Activated T-helper 2 cell treated with anti-CD3 and anti-CD28 coated beads, Interferon-gamma antibody, Interleukin-2, Interleukin-4, amounts not matched to agents 10 μg/mL and 5 μg/mL and 100 μg/mL, durations not matched to agents 14 hours and 24 hours and 36 hours (primary cell): ENCODE measurements at regions not wholly inside any gene's neighbourhood (a gene's known extent, or its start where the extent isn't known, plus 50 kb on each side); places are given as distances from the start of the nearest gene placed in this dataset.

Experiments used
- DNase-seq: peaks from one replicate; pipeline ENCODE4 v3.0.0; 2021; ENCODE audit warnings: low spot score
- H3K27ac Mint-ChIP-seq: one replicate; pipeline ENCODE4 v1.8.0; 2021; ENCODE audit warnings: mixed read lengths
- H3K27me3 Mint-ChIP-seq: one replicate; pipeline ENCODE4 v1.8.0; 2021; ENCODE audit warnings: low read depth, mixed read lengths
- H3K36me3 Mint-ChIP-seq: one replicate; pipeline ENCODE4 v1.8.0; 2021; ENCODE audit warnings: low read depth, mixed read lengths
- H3K4me1 Mint-ChIP-seq: one replicate; pipeline ENCODE4 v1.8.0; 2021; ENCODE audit warnings: low read depth, mixed read lengths
- H3K4me3 Mint-ChIP-seq: one replicate; pipeline ENCODE4 v1.8.0; 2021; ENCODE audit warnings: low read depth, mild to moderate bottlenecking, moderate library complexity, mixed read lengths
- H3K9me3 Mint-ChIP-seq: one replicate; pipeline ENCODE4 v1.8.0; 2021; ENCODE audit warnings: mixed read lengths
- intact Hi-C: fragments of 100-400 bp; cut with micrococcal nuclease; formaldehyde crosslinking; loops from one replicate; pipeline ENCODE4 v1.15.1; 2023

GRCh38 chr6:17047889-17048288 is 54.0 kb upstream of the STMND1 start:
- Mint-ChIP-seq H3K4me1 (no peaks in the 10 kb centered on the region), H3K4me3 (no peak overlapping the region), H3K27me3 (peaks cover 14% of the 10 kb centered on the region), H3K27ac (no peak overlapping the region), H3K9me3 (no peaks in the 10 kb centered on the region), H3K36me3 (no peaks in the 10 kb centered on the region)
- intact Hi-C loops: no loop called here
- DNase-seq: no peak

GRCh38 chr6:17045581-17046322 is 56.1 kb upstream of the STMND1 start:
- H3K9me3 Mint-ChIP-seq: no peaks in the 10 kb centered on the region
- intact Hi-C loops: no loop called here
- H3K4me1 Mint-ChIP-seq: no peaks in the 10 kb centered on the region
- H3K4me3 Mint-ChIP-seq: no peak overlapping the region
- DNase-seq: no peak
- no peaks in the 10 kb centered on the region for H3K36me3 Mint-ChIP-seq
- peaks cover 17% of the 10 kb centered on the region for H3K27me3 Mint-ChIP-seq
- H3K27ac Mint-ChIP-seq: no peak overlapping the region

- intact Hi-C loops: no loop called here
- H3K4me1 Mint-ChIP-seq: no peaks in the 10 kb centered on the region
- no peaks in the 10 kb centered on the region for H3K9me3 Mint-ChIP-seq
- H3K27ac Mint-ChIP-seq: no peak overlapping the region
- H3K36me3 Mint-ChIP-seq: no peaks in the 10 kb centered on the region
- DNase-seq: no peak
- H3K27me3 Mint-ChIP-seq: peaks cover 19% of the 10 kb centered on the region
- no peak overlapping the region for H3K4me3 Mint-ChIP-seq
Observed at GRCh38 chr6:17043148-17043522, 58.7 kb upstream of the STMND1 start.

GRCh38 chr6:17042422-17043147 is 59.3 kb upstream of the STMND1 start:
- intact Hi-C loops: no loop called here
- Mint-ChIP-seq H3K27me3 (peaks cover 19% of the 10 kb centered on the region), H3K4me3 (no peak overlapping the region), H3K4me1 (no peaks in the 10 kb centered on the region), H3K27ac (no peak overlapping the region), H3K9me3 (no peaks in the 10 kb centered on the region), H3K36me3 (no peaks in the 10 kb centered on the region)
- DNase-seq: no peak

- H3K27ac Mint-ChIP-seq: no peak overlapping the region
- H3K4me1 Mint-ChIP-seq: no peaks in the 10 kb centered on the region
- no peak overlapping the region for H3K4me3 Mint-ChIP-seq
- intact Hi-C loops: no loop called here
- no peaks in the 10 kb centered on the region for H3K36me3 Mint-ChIP-seq
- peaks cover 17% of the 10 kb centered on the region for H3K27me3 Mint-ChIP-seq
- no peak for DNase-seq
- H3K9me3 Mint-ChIP-seq: no peaks in the 10 kb centered on the region
Observed at GRCh38 chr6:17039266-17039665, 62.6 kb upstream of the STMND1 start.

GRCh38 chr6:17038316-17038715 is 63.5 kb upstream of the STMND1 start:
- DNase-seq: no peak
- Mint-ChIP-seq H3K27ac (no peak overlapping the region), H3K4me1 (no peaks in the 10 kb centered on the region), H3K9me3 (no peaks in the 10 kb centered on the region), H3K27me3 (peaks cover 12% of the 10 kb centered on the region), H3K4me3 (no peak overlapping the region), H3K36me3 (no peaks in the 10 kb centered on the region)
- intact Hi-C loops: no loop called here

GRCh38 chr6:17036065-17036393 is 65.8 kb upstream of the STMND1 start:
- Mint-ChIP-seq H3K9me3 (no peaks in the 10 kb centered on the region), H3K4me3 (no peak overlapping the region), H3K36me3 (no peaks in the 10 kb centered on the region), H3K27me3 (peaks cover 8% of the 10 kb centered on the region), H3K27ac (no peak overlapping the region), H3K4me1 (no peaks in the 10 kb centered on the region)
- no peak for DNase-seq
- intact Hi-C loops: no loop called here

- no peaks in the 10 kb centered on the region for H3K9me3 Mint-ChIP-seq
Observed at GRCh38 chr6:17035257-17036064, 66.4 kb upstream of the STMND1 start.

GRCh38 chr6:17033746-17034145 is 68.1 kb upstream of the STMND1 start:
- H3K27me3 Mint-ChIP-seq: peaks cover 7% of the 10 kb centered on the region
- H3K4me1 Mint-ChIP-seq: no peaks in the 10 kb centered on the region
- no peak overlapping the region for H3K4me3 Mint-ChIP-seq
- no peak for DNase-seq
- no peak overlapping the region for H3K27ac Mint-ChIP-seq
- no peaks in the 10 kb centered on the region for H3K36me3 Mint-ChIP-seq
- no peaks in the 10 kb centered on the region for H3K9me3 Mint-ChIP-seq
- intact Hi-C loops: no loop called here

More at GRCh38 chr6:17035257-17036064, 66.4 kb upstream of the STMND1 start:
- Mint-ChIP-seq H3K36me3 (no peaks in the 10 kb centered on the region), H3K27me3 (peaks cover 8% of the 10 kb centered on the region), H3K4me1 (no peaks in the 10 kb centered on the region), H3K4me3 (no peak overlapping the region), H3K27ac (no peak overlapping the region)
- no peak for DNase-seq
- intact Hi-C loops: no loop called here

GRCh38 chr6:17032988-17033634 is 68.7 kb upstream of the STMND1 start:
- Mint-ChIP-seq H3K4me3 (no peak overlapping the region), H3K27ac (no peak overlapping the region), H3K27me3 (peaks cover 7% of the 10 kb centered on the region), H3K9me3 (no peaks in the 10 kb centered on the region), H3K4me1 (no peaks in the 10 kb centered on the region), H3K36me3 (no peaks in the 10 kb centered on the region)
- intact Hi-C loops: no loop called here
- no peak for DNase-seq

GRCh38 chr6:17032590-17032987 is 69.3 kb upstream of the STMND1 start:
- Mint-ChIP-seq H3K36me3 (no peaks in the 10 kb centered on the region), H3K4me1 (no peaks in the 10 kb centered on the region), H3K4me3 (no peak overlapping the region), H3K27me3 (peaks cover 7% of the 10 kb centered on the region), H3K27ac (no peak overlapping the region), H3K9me3 (no peaks in the 10 kb centered on the region)
- intact Hi-C loops: no loop called here
- DNase-seq: no peak

GRCh38 chr6:17031961-17032360 is 69.9 kb upstream of the STMND1 start:
- H3K27me3 Mint-ChIP-seq: peaks cover 10% of the 10 kb centered on the region
- H3K9me3 Mint-ChIP-seq: no peaks in the 10 kb centered on the region
- intact Hi-C loops: no loop called here
- H3K4me1 Mint-ChIP-seq: no peaks in the 10 kb centered on the region
- no peak overlapping the region for H3K27ac Mint-ChIP-seq
- no peaks in the 10 kb centered on the region for H3K36me3 Mint-ChIP-seq
- no peak for DNase-seq
- H3K4me3 Mint-ChIP-seq: no peak overlapping the region
